Osteocyte (in vitro differentiated cells): ENCODE measurements at regions not wholly inside any gene's neighbourhood (a gene's known extent, or its start where the extent isn't known, plus 50 kb on each side); places are given as distances from the start of the nearest gene placed in this dataset.

ENCODE experiments used
- DNase-seq: peaks from one replicate; pipeline ENCODE4 v3.0.0; 2021; ENCODE audit warnings: mixed read lengths; ENCODE audit not compliant: unreplicated experiment; ENCODE audit errors: extremely low spot score
- H3K27ac Mint-ChIP-seq: one replicate; pipeline ENCODE4 v1.8.0; 2021; ENCODE audit warnings: mild to moderate bottlenecking, mixed read lengths; ENCODE audit not compliant: unreplicated experiment
- H3K27me3 Mint-ChIP-seq: one replicate; pipeline ENCODE4 v1.8.0; 2021; ENCODE audit warnings: mixed read lengths; ENCODE audit not compliant: unreplicated experiment
- H3K36me3 Mint-ChIP-seq: one replicate; pipeline ENCODE4 v1.8.0; 2021; ENCODE audit warnings: mixed read lengths; ENCODE audit not compliant: unreplicated experiment
- H3K4me1 Mint-ChIP-seq: one replicate; pipeline ENCODE4 v1.8.0; 2021; ENCODE audit warnings: mixed read lengths; ENCODE audit not compliant: unreplicated experiment
- H3K4me3 Mint-ChIP-seq: one replicate; pipeline ENCODE4 v1.8.0; 2021; ENCODE audit warnings: mild to moderate bottlenecking, moderate library complexity, mixed read lengths; ENCODE audit not compliant: unreplicated experiment
- H3K9me3 Mint-ChIP-seq: one replicate; pipeline ENCODE4 v1.8.0; 2021; ENCODE audit warnings: mixed read lengths; ENCODE audit not compliant: unreplicated experiment
- CTCF ChIP-seq: fragments of 200-600 bp; sonication (generic); IDR thresholded peaks from 2 replicates; pipeline ENCODE4 v1.5.0; 2021; ENCODE audit warnings: antibody characterized with exemption, mild to moderate bottlenecking, moderate library complexity

DNA sequence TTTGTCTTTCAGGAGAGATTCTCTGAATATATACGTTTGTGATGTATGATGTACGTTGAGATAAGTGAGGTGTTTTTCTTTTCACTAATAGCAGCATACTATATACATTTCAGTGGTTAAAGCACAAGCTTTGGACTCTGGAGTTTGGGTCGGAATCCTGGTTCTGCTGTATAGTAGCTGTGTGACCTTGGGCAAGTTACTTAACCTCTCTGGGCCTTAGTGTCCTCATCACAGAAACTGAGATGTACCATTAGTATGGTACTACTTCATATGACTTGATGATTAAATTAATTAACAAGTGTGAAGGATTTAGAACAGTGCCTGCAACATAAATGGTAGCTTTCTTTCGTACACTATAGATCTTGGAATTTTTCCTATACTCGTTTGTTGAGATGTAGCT is 258.7 kb downstream of the CDCA7 start:
- no peaks in the 10 kb centered on the region for H3K36me3 Mint-ChIP-seq
- H3K27ac Mint-ChIP-seq = no peak overlapping the region
- no peak overlapping the region for H3K4me3 Mint-ChIP-seq
- H3K4me1 Mint-ChIP-seq = no peaks in the 10 kb centered on the region
- DNase-seq = no peak
- peaks cover 5% of the 10 kb centered on the region for H3K27me3 Mint-ChIP-seq
- H3K9me3 Mint-ChIP-seq = peaks cover 5% of the 10 kb centered on the region
- no peak for TF ChIP-seq CTCF

GRCh38 chr2:173614265-173614930 is 259.7 kb downstream of the CDCA7 start:
- H3K9me3 Mint-ChIP-seq = peaks cover 5% of the 10 kb centered on the region
- H3K27me3 Mint-ChIP-seq = peaks cover 4% of the 10 kb centered on the region
- H3K27ac Mint-ChIP-seq = no peak overlapping the region
- no peaks in the 10 kb centered on the region for H3K36me3 Mint-ChIP-seq
- H3K4me1 Mint-ChIP-seq = no peaks in the 10 kb centered on the region
- TF ChIP-seq CTCF = no peak
- no peak overlapping the region for H3K4me3 Mint-ChIP-seq
- no peak for DNase-seq

DNA sequence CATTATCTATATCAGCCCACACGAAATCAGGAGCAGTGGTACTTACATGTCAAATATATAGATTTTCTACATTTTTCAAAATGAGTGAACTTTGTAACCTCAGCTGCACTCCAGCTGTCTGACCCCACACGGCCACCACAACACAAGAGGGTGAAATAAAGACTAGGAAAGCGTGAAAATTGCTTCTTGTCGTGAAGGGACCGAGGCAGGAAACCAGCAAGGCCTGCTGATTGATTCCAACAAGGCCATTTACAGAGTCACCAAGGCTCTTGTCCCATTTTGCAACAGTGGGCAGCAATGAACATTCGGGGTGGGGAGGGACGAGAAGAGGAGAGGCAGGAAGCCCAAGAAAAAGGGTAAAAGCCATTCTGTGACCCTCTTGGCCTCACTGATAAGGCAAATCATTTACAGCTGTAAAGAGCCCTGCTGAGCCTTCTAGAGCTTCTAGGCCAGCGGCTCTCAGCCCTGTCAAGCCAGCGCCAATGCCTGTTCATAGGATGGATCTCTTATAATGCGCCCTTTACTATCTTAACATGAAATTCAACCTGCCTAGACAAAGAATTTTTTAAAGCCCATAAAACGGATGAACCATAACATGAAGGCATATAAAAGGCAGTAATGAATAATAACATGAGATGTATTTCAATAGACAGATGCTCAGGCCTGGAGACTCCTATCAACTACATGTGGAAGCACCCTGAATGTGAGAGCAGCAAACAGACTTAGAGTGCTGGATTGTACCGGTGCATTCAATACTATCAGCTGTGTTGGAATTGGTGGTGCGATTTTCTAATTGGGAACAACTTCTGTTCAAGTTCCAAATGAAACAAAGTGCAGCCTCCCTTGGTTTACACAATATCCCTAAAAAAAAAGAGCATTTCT is 269.0 kb downstream of the CDCA7 start:
- no peak overlapping the region for H3K27ac Mint-ChIP-seq
- no peaks in the 10 kb centered on the region for H3K27me3 Mint-ChIP-seq
- no peaks in the 10 kb centered on the region for H3K9me3 Mint-ChIP-seq
- H3K36me3 Mint-ChIP-seq = no peaks in the 10 kb centered on the region
- no peak overlapping the region for H3K4me3 Mint-ChIP-seq
- no peak for TF ChIP-seq CTCF
- peaks cover 3% of the 10 kb centered on the region for H3K4me1 Mint-ChIP-seq
- DNase-seq = no peak

GRCh38 chr2:173625315-173625714 is 270.6 kb downstream of the CDCA7 start:
- Mint-ChIP-seq H3K27ac (no peak overlapping the region), H3K4me1 (peaks cover 3% of the 10 kb centered on the region), H3K36me3 (no peaks in the 10 kb centered on the region), H3K9me3 (no peaks in the 10 kb centered on the region), H3K27me3 (no peaks in the 10 kb centered on the region), H3K4me3 (no peak overlapping the region)
- TF ChIP-seq CTCF = no peak
- no peak for DNase-seq

- peaks cover 9% of the 10 kb centered on the region for H3K9me3 Mint-ChIP-seq
- H3K27ac Mint-ChIP-seq = no peak overlapping the region
- H3K4me3 Mint-ChIP-seq = no peak overlapping the region
- H3K4me1 Mint-ChIP-seq = peaks cover 22% of the 10 kb centered on the region
- H3K36me3 Mint-ChIP-seq = no peaks in the 10 kb centered on the region
- no peaks in the 10 kb centered on the region for H3K27me3 Mint-ChIP-seq
- TF ChIP-seq CTCF = no peak
- no peak for DNase-seq
These were observed 274.4 kb downstream of the CDCA7 start for GRCh38 chr2:173629076-173629475.
